Testis (tissue), 2 donors: ENCODE measurements at regions not wholly inside any gene's neighbourhood (a gene's known extent, or its start where the extent isn't known, plus 50 kb on each side); places are given as distances from the start of the nearest gene placed in this dataset.

ENCODE experiments used
- POLR2A ChIP-seq: fragments of 450-650 bp; IDR thresholded peaks from one replicate; pipeline ENCODE4 v1.6.1; 2017; ENCODE audit warnings: antibody characterized with exemption, mild to moderate bottlenecking, moderate library complexity
- TF ChIP-seq, protein P1 (sequence below), 3 experiments: fragments of 450-650 bp in 2 of 3; fragments of 200-600 bp in 1 of 3; sonication (generic) in 1 of 3; IDR thresholded peaks; one replicate each; pipeline ENCODE4 v1.5.1; 2016 to 2019; ENCODE audit warnings: antibody characterized with exemption in 3 of 3, mild to moderate bottlenecking in 2 of 3, moderate library complexity in 1 of 3

DNA sequence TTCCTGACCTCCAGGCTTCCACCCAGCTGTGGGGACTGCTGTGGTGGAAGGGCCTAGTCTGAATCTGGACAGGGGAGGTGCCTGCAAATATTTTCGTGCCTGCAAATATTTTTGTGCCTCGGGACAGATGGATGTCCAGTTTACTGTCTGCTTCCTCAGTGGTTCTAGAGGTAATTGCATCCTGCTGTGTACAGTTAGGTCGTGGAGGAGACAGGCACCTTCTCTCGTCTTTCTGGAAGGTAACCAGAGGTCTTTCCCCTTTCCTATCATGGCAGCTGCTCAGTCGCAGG lies 53.8 kb upstream of the TINAGL1 start:
- TF ChIP-seq, protein P1, sequence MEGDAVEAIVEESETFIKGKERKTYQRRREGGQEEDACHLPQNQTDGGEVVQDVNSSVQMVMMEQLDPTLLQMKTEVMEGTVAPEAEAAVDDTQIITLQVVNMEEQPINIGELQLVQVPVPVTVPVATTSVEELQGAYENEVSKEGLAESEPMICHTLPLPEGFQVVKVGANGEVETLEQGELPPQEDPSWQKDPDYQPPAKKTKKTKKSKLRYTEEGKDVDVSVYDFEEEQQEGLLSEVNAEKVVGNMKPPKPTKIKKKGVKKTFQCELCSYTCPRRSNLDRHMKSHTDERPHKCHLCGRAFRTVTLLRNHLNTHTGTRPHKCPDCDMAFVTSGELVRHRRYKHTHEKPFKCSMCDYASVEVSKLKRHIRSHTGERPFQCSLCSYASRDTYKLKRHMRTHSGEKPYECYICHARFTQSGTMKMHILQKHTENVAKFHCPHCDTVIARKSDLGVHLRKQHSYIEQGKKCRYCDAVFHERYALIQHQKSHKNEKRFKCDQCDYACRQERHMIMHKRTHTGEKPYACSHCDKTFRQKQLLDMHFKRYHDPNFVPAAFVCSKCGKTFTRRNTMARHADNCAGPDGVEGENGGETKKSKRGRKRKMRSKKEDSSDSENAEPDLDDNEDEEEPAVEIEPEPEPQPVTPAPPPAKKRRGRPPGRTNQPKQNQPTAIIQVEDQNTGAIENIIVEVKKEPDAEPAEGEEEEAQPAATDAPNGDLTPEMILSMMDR (IDR thresholded peaks at IDR 0.05) = no peak
- TF ChIP-seq POLR2A = no peak
